ENCODE measurements at regions not wholly inside any gene's neighbourhood (a gene's known extent, or its start where the extent isn't known, plus 50 kb on each side); places are given as distances from the start of the nearest gene placed in this dataset.

DNA sequence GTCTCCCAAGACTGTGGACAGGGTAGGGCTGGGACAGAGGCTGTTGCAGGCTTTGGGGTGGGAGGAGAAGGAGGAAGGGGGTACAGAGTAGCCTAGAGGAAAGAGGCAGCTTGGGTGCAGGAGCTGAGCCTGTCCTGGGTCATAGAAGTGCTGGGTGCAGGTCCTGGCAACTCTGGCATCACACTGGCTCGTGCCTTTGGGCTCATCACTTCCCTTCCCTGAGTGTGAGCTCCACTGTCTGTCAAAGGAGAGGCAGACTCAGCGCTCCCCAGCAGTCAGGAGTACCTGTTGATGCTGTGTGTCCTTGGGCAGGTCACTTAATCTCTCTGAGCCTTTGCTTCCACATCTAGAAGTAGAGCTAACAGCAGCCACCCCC lies 157.1 kb downstream of the PTPRU start:
- TF ChIP-seq, protein P1, sequence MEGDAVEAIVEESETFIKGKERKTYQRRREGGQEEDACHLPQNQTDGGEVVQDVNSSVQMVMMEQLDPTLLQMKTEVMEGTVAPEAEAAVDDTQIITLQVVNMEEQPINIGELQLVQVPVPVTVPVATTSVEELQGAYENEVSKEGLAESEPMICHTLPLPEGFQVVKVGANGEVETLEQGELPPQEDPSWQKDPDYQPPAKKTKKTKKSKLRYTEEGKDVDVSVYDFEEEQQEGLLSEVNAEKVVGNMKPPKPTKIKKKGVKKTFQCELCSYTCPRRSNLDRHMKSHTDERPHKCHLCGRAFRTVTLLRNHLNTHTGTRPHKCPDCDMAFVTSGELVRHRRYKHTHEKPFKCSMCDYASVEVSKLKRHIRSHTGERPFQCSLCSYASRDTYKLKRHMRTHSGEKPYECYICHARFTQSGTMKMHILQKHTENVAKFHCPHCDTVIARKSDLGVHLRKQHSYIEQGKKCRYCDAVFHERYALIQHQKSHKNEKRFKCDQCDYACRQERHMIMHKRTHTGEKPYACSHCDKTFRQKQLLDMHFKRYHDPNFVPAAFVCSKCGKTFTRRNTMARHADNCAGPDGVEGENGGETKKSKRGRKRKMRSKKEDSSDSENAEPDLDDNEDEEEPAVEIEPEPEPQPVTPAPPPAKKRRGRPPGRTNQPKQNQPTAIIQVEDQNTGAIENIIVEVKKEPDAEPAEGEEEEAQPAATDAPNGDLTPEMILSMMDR (conservative IDR thresholded peaks at IDR 0.05; ENCODE audit: low read depth, low read length) = no peak
- no peak for DNase-seq (ENCODE audit: low read depth)
- H3K4me3 ChIP-seq (ENCODE audit: low read depth, low read length) = no peak overlapping the region

- no peak for DNase-seq (ENCODE audit: low read depth)
- H3K4me3 ChIP-seq (ENCODE audit: low read depth, low read length) = no peak overlapping the region
- TF ChIP-seq, protein P1 (conservative IDR thresholded peaks at IDR 0.05; ENCODE audit: low read depth, low read length) = no peak
Measured at GRCh38 chr1:29392486-29393450, 156.4 kb downstream of the PTPRU start.

DNA sequence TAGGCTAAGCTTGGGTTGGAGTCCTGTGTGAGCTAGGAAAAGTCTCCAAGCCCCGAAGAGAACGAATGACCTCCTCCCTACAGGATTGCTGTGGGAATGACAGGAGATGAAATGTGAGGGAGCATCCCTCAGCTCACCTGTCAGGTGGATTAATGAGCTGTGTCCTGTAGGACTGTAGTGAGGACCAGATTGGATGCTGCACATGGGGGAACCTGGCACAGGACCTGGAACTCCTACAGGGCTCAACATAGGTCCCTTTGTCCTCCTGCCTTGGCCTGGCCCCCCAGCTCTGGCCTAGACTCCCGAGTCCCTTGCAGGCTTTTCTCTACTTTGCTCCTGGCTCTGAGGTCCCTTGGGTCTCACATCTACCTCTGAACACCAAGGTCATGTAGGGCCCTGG lies 155.7 kb downstream of the PTPRU start:
- TF ChIP-seq, protein P1 (conservative IDR thresholded peaks at IDR 0.05; ENCODE audit: low read depth, low read length) = no peak
- no peak for DNase-seq (ENCODE audit: low read depth)
- H3K4me3 ChIP-seq (ENCODE audit: low read depth, low read length) = no peak overlapping the region

GRCh38 chr1:29391362-29391880 lies 155.1 kb downstream of the PTPRU start:
- TF ChIP-seq, protein P1 (conservative IDR thresholded peaks at IDR 0.05; ENCODE audit: low read depth, low read length) = no peak
- no peak for DNase-seq (ENCODE audit: low read depth)
- no peak overlapping the region for H3K4me3 ChIP-seq (ENCODE audit: low read depth, low read length)

- TF ChIP-seq, protein P1 (conservative IDR thresholded peaks at IDR 0.05; ENCODE audit: low read depth, low read length) = no peak
Measured at GRCh38 chr1:29390491-29391361, 154.4 kb downstream of the PTPRU start.

GRCh38 chr1:29390075-29390474 lies 153.8 kb downstream of the PTPRU start:
- no peak overlapping the region for H3K4me3 ChIP-seq (ENCODE audit: low read depth, low read length)
- no peak for DNase-seq (ENCODE audit: low read depth)
- TF ChIP-seq, protein P1 (conservative IDR thresholded peaks at IDR 0.05; ENCODE audit: low read depth, low read length) = no peak

More at GRCh38 chr1:29390491-29391361, 154.4 kb downstream of the PTPRU start:
- no peak overlapping the region for H3K4me3 ChIP-seq (ENCODE audit: low read depth, low read length)
- no peak for DNase-seq (ENCODE audit: low read depth)

Data from epithelial cell of proximal tubule (primary cell).